ENCODE measurements at regions not wholly inside any gene's neighbourhood (a gene's known extent, or its start where the extent isn't known, plus 50 kb on each side); places are given as distances from the start of the nearest gene placed in this dataset.

GRCh38 chr11:11169715-11170351 is 183.2 kb downstream of the CSNK2A3 start:
- FAIRE-seq (no peak), DNase-seq (ENCODE audit: low read depth, low spot score) (no peak)
- H3K9me1 ChIP-seq (replicated peaks; ENCODE audit: control insufficient read depth, extremely low read depth, insufficient read depth, low read length) = no peaks in the 10 kb centered on the region
- H3K9me3 ChIP-seq (replicated peaks; ENCODE audit: control insufficient read depth, insufficient read depth, low read length) = no peaks in the 10 kb centered on the region
- H2AFZ ChIP-seq (ENCODE audit: low read depth, low read length) = no peak overlapping the region
- BruUV-seq (replicated peaks) = no TSS peak
- H3K79me2 ChIP-seq (ENCODE audit: control insufficient read depth, insufficient read depth, low read length) = no peaks in the 10 kb centered on the region
- no peaks in the 10 kb centered on the region for H3K4me1 ChIP-seq (ENCODE audit: control insufficient read depth, extremely low read depth, insufficient read depth, low read length)
- H3K27me3 ChIP-seq (ENCODE audit: control insufficient read depth in 2 of 2, insufficient read depth in 2 of 2, low read length in 2 of 2) = peaks cover 0 to 2% of the 10 kb centered on the region in 2 experiments
- dilution Hi-C loops (cut with MboI; ENCODE audit: extremely low pct_ligation_motif_present, low sequenced_read_pairs) = no loop called here
- ChIA-PET POLR2A (no interaction called here), CTCF (no interaction called here)
- intact Hi-C loops (cut with micrococcal nuclease) = no loop called here
- TF ChIP-seq JUN (IDR thresholded peaks at IDR 0.05; ENCODE audit: borderline replicate concordance, insufficient read depth, insufficient read length, low read depth) (no peak), FOS (IDR thresholded peaks at IDR 0.05; ENCODE audit: borderline replicate concordance, insufficient read depth, low read length) (no peak), POLR2AphosphoS5 (IDR thresholded peaks at IDR 0.05; ENCODE audit: insufficient read depth, low read depth, low read length) (no peak), GATA2 (IDR thresholded peaks at IDR 0.05; ENCODE audit: insufficient read depth, insufficient read length, low read depth, low read length) (no peak), MYC (IDR thresholded peaks at IDR 0.05; ENCODE audit: low read depth, low read length) (no peak), POLR2A (IDR thresholded peaks at IDR 0.05; ENCODE audit: low read depth, low read length) (no peak), EZH2 (IDR thresholded peaks at IDR 0.05; ENCODE audit: borderline replicate concordance, low read depth, low read length, severe bottlenecking) (no peak), CTCF (IDR thresholded peaks at IDR 0.05; ENCODE audit: extremely low read depth in 1 of 2, insufficient read depth in 1 of 2, low read depth in 1 of 2, low read length in 2 of 2) (no peak)
- TF ChIP-seq, protein P1, sequence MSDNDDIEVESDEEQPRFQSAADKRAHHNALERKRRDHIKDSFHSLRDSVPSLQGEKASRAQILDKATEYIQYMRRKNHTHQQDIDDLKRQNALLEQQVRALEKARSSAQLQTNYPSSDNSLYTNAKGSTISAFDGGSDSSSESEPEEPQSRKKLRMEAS (IDR thresholded peaks at IDR 0.05; ENCODE audit: insufficient read depth, insufficient read length) = no peak
- no peak overlapping the region for H3K4me3 ChIP-seq (replicated peaks in 1 of 3; ENCODE audit: insufficient read depth in 1 of 3, low read depth in 1 of 3, low read length in 3 of 3)
- H3K9ac ChIP-seq (replicated peaks; ENCODE audit: extremely low read depth, insufficient read depth, low read length) = no peak overlapping the region
- H3K36me3 ChIP-seq (ENCODE audit: control insufficient read depth in 2 of 2, extremely low read depth in 1 of 2, insufficient read depth in 2 of 2, low read length in 2 of 2) = no peaks in the 10 kb centered on the region
- no peak overlapping the region for H3K27ac ChIP-seq (ENCODE audit: insufficient read depth, low read depth, low read length)
- no peak overlapping the region for H3K4me2 ChIP-seq (ENCODE audit: insufficient read depth, low read length)
- H4K20me1 ChIP-seq (replicated peaks; ENCODE audit: control insufficient read depth, extremely low read depth, insufficient read depth, low read length) = no peaks in the 10 kb centered on the region
